Left hindlimb (tissue), 1 donor: ENCODE measurements at regions not wholly inside any gene's neighbourhood (a gene's known extent, or its start where the extent isn't known, plus 50 kb on each side); places are given as distances from the start of the nearest gene placed in this dataset.
A peak's percentile ranks its signal among the peaks of the same experiment; 100 is the strongest.
"Not testable (repeated sequence)": the region's sequence is repeated elsewhere in the genome, so short reads cannot be mapped to it uniquely, and the experiment has no call there.

Experiments used
- DNase-seq: peaks from one replicate; pipeline ENCODE4 v3.0.0-alpha.2; 2018

DNA sequence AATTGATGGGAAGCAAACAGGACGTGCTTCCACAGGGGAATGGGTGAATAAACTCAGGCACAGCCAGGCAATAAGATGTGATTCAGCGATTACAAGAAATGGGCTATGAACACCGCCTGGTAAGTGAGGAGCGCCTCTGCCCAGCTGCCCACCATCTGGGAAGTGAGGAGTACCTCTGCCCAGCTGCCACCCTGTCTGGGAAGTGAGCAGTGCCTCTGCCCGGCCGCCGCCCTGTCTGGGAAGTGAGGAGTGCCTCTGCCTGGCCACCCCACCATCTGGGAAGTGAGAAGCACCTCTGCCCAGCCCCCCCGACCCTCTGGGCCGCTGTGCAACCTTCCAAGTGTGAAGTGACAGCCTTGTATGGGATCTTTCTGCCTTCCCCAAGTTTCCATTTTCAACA is 73.2 kb upstream of the PRR5 start:
- DNase-seq: peak; percentile 22

DNA sequence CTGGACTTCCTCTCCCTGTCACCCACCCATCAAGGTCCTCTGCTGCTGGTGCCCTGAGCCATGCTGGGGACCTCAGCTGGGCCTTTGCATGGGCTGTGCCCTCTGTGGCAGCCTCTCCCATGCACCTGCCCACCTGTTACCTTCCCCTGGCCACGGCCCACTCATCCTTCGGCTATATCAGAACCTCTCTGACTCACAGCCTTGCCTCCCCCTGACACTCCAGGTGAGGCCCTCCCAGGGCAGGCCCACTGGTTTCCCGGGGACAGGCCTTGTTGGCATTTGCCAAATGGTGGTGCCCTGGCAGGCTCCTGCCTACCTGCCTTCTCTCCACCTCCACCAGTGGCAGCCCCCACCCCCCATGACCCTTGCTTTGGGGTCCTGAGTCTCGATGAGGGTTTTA is 73.7 kb upstream of the PRR5 start:
- peak; percentile 31 for DNase-seq

DNA sequence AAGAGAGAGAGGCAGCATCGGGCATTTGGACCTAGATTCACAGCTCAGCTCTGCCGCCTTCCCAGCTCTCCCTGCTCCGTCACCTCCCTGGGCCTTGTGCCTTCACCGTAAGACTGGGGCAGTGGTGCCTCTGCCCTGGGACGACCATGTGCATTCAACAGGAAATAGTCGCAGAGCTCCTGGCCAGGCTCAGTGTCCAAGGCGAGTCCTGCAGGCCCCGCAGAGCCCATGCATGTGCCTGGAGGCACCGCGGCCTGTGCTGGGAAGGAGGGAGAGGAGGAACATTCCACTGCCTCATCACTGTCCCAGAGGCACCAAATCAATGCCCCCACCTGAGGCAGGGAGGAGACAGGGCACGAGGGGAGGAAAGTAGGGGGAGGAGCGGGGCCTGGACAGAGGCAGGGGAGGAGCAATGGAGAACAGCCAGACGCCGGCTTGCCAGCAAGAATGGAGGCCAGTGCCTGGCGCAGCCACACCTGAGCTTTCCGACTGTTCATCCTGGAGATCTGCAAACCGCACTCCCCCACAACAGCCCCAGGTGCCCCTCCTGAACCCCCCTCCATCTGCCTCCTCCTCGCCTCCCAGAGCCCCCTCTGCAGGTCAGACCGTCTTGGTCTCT is 74.4 kb upstream of the PRR5 start:
- peak; percentile 30 for DNase-seq

- peak; percentile 76 for DNase-seq
These were observed 75.9 kb upstream of the PRR5 start for GRCh38 chr22:44625981-44626687.

GRCh38 chr22:44625421-44625760 is 76.6 kb upstream of the PRR5 start:
- no peak for DNase-seq

GRCh38 chr22:44624689-44625420 is 77.1 kb upstream of the PRR5 start:
- peak; percentile 26 for DNase-seq

GRCh38 chr22:44623771-44624510 is 78.1 kb upstream of the PRR5 start:
- DNase-seq: peak; percentile 51

- DNase-seq: peak; percentile 30
These were observed 79.3 kb upstream of the PRR5 start for GRCh38 chr22:44622679-44623078.

GRCh38 chr22:44622147-44622427 is 79.9 kb upstream of the PRR5 start:
- DNase-seq: peak; percentile 37

DNA sequence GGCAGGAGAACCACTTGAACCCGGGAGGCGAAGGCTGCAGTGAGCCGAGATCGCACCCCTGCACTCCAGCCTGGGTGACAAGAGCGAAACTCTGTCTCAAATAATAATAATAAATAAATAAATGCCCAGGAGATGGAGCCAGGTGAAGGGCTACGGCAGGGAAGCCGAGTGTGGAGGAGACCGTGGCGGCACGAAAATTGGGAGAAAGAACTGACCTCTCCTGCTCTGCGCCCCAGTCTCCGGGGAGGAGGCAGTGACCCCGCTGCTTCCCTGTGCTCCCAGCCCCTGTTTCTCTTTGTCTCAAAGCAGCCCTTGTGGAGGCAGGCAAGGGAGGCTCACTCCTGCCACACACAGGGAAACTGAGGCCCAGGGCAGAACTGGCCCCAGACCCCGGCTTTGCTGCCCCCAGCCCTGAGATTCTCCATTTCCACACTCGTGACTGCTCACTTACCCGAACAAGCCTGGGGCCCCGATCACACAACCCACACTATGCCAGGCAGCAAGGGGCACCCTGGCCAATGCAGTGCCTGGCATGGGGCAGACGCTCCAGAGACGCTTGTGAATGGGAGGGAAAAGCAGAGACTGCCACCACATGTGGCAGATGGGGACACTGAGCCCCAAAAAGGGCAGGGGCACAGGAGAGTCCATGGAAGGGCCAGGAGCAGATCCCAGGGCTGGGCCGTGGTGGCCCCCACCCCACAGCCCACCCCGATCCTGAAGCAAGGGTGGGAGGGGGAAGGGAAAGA is 80.4 kb upstream of the PRR5 start:
- DNase-seq: peak; percentile 21

- no peak for DNase-seq
These were observed 81.2 kb upstream of the PRR5 start for GRCh38 chr22:44620841-44621257.

DNA sequence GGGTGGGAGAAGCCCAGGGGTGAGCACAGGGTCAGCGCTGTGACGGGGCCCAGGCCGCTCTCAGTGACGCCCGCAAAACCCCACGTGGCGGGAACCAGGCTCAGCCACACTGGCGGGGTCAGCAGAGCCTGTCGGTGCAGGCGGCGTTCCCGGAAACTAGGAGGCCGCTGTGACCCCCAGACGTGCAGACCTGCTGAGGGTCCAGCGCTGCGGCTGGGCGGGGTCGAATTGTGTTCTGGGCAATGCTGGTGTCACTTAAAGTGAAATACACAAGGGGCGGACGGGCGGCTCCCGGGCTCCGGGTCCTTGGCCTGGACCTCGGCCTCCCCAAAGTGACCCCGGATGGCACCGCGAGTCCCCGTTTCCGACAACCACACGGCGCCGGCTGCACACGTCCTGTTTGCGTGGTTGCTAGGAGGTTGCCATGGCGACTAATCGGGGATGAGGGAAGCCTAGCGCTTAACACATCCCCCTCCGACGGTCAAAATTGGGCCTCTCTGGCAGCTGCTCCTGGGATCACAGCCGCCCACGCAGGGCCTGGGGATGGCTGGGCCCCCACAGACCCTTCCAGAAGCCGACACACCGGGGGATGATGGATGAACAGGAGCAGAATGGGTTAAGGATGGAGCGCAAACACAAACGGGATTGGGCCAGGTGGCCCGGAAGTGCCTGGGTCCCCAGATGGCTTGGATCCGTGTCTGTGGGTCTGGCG is 81.7 kb upstream of the PRR5 start:
- DNase-seq: peak; percentile 88

- not testable (repeated sequence) for DNase-seq
These were observed 82.4 kb upstream of the PRR5 start for GRCh38 chr22:44619560-44620128.

DNA sequence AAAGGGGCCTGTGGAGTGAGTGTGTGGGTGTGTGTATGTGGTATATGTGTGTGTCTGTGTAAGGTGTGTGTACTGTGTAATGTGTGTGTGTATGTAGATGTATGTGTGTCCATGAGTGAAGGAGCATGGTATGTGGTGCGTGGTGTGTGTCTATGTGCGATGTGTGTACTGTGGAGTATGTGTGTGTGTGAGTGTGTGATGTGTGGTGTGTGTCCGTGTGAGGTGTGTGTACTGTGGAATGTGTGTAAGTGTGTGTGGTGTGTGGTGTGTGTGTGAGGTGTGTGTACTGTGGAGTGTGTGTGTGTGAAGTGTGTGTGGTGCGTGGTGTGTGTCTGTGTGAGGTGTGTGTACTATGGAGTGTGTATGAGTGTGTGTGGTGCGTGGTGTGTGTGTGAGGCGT is 83.1 kb upstream of the PRR5 start:
- DNase-seq: not testable (repeated sequence)

DNA sequence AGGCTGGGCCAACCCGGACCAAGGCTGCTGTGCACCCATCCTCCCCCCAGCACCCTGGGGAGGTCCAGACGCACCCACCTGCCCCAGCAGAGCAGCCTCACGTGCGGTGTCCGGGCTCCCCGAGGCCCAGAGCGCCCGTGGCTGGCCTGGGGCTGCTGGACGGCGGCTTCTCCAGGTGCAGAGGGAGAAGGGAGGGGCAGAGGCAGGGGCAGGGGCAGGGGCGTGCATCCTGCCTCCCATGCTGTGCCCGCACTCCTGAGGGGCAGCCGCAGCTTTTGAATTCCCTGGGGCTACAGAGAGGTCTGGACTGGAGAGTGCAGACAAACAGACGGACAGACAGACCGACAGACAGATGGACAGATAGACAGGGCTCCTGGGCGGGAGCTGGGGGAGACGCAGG is 83.6 kb upstream of the PRR5 start:
- no peak for DNase-seq

DNA sequence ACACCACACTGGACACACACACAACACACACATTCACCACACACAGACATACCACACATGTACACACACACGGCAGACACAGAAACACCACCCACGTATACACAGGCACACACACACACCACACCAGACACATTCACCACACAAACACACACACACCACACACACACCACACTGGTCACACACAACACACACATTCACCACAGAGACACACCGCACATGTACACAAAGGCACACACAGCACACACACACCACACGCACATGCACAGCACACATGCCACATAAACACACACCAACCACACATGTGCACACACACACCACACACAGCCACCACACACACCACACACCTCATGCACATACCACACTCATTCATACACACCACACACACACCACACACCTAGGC is 84.2 kb upstream of the PRR5 start:
- DNase-seq: no peak

GRCh38 chr22:44616882-44617655 is 84.9 kb upstream of the PRR5 start:
- peak; percentile 32 for DNase-seq

GRCh38 chr22:44616461-44616860 is 85.5 kb upstream of the PRR5 start:
- DNase-seq: no peak

DNA sequence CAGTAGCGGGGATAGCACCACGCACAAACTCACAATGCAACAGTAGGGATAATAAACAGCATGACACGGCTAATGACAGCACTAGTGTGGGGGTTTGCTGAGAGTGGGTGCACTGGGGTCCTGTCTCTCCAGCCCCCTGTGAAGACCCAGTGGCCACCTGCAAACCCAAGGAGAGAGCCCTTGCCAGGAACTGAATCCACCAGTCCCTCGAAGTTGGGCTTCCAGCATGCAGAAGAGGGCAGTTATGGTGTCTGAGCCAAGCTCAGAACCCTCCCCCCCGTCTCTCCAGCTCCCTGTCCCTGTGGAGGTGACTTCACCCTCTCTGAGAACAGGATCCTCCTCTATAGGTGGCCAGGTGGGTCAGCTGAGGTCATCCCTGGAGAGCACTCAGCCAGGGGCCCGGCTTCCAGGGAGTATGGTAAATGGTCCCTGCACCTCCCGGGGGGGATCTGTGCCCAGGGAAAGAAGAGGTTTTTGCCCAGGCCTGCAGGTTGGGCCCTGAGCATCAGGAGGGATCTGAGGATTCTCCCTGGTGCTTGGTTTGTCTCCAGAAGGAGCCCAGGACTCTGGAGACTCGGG is 86.3 kb upstream of the PRR5 start:
- no peak for DNase-seq

DNA sequence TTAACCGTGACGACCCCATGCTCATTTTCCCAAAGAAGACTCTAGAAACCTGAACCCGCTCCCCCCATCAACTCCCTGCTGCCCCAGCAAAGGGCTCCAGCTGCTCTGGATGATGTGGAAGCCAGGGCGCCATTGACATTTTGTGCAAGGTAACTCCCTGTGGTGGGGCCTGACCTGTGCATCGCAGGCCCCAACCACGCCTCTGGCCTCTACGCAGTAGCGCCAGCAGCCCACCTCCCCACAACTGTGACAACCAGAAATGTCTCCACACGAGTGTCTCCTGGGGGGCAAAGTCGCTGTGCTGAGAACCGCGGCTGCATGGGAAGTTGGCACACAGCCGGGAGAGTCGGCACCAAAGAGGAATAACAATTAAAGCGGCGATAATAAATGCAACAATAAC is 86.9 kb upstream of the PRR5 start:
- DNase-seq: no peak

GRCh38 chr22:44613196-44613595 is 88.8 kb upstream of the PRR5 start:
- no peak for DNase-seq
